ENCODE measurements at regions not wholly inside any gene's neighbourhood (a gene's known extent, or its start where the extent isn't known, plus 50 kb on each side); places are given as distances from the start of the nearest gene placed in this dataset.

GRCh38 chr1:60388092-60388987, 314.8 kb upstream of the C1orf87 start:
- CTCF ChIA-PET, result no interaction called here
- Histone ChIP-seq H3K9me3 (ENCODE audit: low read depth, low read length, poor library complexity, severe bottlenecking) (no peaks in the 10 kb centered on the region), H3K4me3 (ENCODE audit: low read depth, low read length, poor library complexity, severe bottlenecking) (no peak overlapping the region), H3K36me3 (ENCODE audit: insufficient read depth, low read length, poor library complexity, severe bottlenecking) (no peaks in the 10 kb centered on the region), H3K27ac (ENCODE audit: low read depth, low read length, poor library complexity, severe bottlenecking) (no peak overlapping the region), H3K4me1 (ENCODE audit: insufficient read depth, low read length, poor library complexity, severe bottlenecking) (no peaks in the 10 kb centered on the region), H3K27me3 (replicated peaks; ENCODE audit: insufficient read depth, low read depth, low read length, poor library complexity) (peaks cover 56% of the 10 kb centered on the region)
- no peak for TF ChIP-seq EZH2 (IDR thresholded peaks at IDR 0.05; ENCODE audit: borderline replicate concordance, low read depth, low read length, poor library complexity, severe bottlenecking)
- TF ChIP-seq, protein P1, sequence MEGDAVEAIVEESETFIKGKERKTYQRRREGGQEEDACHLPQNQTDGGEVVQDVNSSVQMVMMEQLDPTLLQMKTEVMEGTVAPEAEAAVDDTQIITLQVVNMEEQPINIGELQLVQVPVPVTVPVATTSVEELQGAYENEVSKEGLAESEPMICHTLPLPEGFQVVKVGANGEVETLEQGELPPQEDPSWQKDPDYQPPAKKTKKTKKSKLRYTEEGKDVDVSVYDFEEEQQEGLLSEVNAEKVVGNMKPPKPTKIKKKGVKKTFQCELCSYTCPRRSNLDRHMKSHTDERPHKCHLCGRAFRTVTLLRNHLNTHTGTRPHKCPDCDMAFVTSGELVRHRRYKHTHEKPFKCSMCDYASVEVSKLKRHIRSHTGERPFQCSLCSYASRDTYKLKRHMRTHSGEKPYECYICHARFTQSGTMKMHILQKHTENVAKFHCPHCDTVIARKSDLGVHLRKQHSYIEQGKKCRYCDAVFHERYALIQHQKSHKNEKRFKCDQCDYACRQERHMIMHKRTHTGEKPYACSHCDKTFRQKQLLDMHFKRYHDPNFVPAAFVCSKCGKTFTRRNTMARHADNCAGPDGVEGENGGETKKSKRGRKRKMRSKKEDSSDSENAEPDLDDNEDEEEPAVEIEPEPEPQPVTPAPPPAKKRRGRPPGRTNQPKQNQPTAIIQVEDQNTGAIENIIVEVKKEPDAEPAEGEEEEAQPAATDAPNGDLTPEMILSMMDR (conservative IDR thresholded peaks at IDR 0.05; ENCODE audit: low read depth, low read length), result no peak
- no TSS peak for BruUV-seq (replicated peaks)
- DNase-seq (ENCODE audit: low spot score), result peak; percentile 41
- intact Hi-C loops (cut with micrococcal nuclease; ENCODE audit: unreplicated experiment), result no loop called here
- POLR2A ChIA-PET (ENCODE audit: low non-redundant PET), result no interaction called here

DNA sequence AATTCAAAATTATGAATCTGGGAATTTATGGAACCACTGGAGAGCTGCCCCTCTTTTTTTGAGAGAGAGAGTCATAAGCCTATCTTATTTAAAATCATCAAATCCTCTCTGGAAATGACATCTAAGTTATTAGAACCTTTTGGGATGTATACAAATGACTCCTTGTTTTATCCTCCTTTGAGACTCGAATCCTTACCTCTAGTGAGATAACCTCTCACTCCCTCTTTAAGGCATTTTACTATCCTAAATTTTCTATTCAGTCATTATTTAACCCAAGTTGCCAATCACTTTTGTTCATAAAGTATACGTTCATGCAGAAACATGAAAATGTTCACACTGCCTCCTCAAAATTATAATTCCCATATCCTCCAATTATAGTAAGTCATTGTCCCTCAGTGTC, 313.6 kb upstream of the C1orf87 start:
- no peak overlapping the region for H3K4me3 ChIP-seq (ENCODE audit: low read depth, low read length, poor library complexity, severe bottlenecking)
- peaks cover 51% of the 10 kb centered on the region for H3K27me3 ChIP-seq (replicated peaks; ENCODE audit: insufficient read depth, low read depth, low read length, poor library complexity)
- TF ChIP-seq, protein P1 (conservative IDR thresholded peaks at IDR 0.05; ENCODE audit: low read depth, low read length), result no peak
- no peak for TF ChIP-seq EZH2 (IDR thresholded peaks at IDR 0.05; ENCODE audit: borderline replicate concordance, low read depth, low read length, poor library complexity, severe bottlenecking)
- no peaks in the 10 kb centered on the region for H3K4me1 ChIP-seq (ENCODE audit: insufficient read depth, low read length, poor library complexity, severe bottlenecking)
- no peak overlapping the region for H3K27ac ChIP-seq (ENCODE audit: low read depth, low read length, poor library complexity, severe bottlenecking)
- H3K36me3 ChIP-seq (ENCODE audit: insufficient read depth, low read length, poor library complexity, severe bottlenecking), result no peaks in the 10 kb centered on the region
- BruUV-seq (replicated peaks), result no TSS peak
- intact Hi-C loops (cut with micrococcal nuclease; ENCODE audit: unreplicated experiment), result no loop called here
- no peaks in the 10 kb centered on the region for H3K9me3 ChIP-seq (ENCODE audit: low read depth, low read length, poor library complexity, severe bottlenecking)
- ChIA-PET POLR2A (ENCODE audit: low non-redundant PET) (no interaction called here), CTCF (no interaction called here)
- DNase-seq (ENCODE audit: low spot score), result no peak

DNA sequence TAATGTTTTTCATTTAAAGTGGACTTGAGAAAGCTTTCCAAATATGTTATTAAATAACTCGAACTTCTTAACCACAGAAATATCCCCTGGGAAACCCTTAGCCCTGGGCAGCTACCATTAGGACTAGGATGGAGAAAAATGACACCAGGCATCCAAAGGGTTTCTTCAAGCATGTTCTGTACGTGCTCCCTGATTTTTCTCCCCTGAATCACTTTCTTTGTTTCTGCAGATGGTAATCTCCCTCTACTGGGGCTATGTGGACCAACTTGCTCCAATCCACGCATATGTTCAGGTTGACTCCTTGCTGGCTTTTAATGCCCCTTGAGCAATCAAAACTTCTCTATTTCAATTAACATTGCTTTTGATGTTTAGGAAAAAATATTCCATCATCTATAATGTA, 312.7 kb upstream of the C1orf87 start:
- H3K27me3 ChIP-seq (replicated peaks; ENCODE audit: insufficient read depth, low read depth, low read length, poor library complexity), result peaks cover 48% of the 10 kb centered on the region
- no peaks in the 10 kb centered on the region for H3K36me3 ChIP-seq (ENCODE audit: insufficient read depth, low read length, poor library complexity, severe bottlenecking)
- no peaks in the 10 kb centered on the region for H3K4me1 ChIP-seq (ENCODE audit: insufficient read depth, low read length, poor library complexity, severe bottlenecking)
- intact Hi-C loops (cut with micrococcal nuclease; ENCODE audit: unreplicated experiment), result no loop called here
- no peak overlapping the region for H3K27ac ChIP-seq (ENCODE audit: low read depth, low read length, poor library complexity, severe bottlenecking)
- BruUV-seq (replicated peaks), result no TSS peak
- H3K9me3 ChIP-seq (ENCODE audit: low read depth, low read length, poor library complexity, severe bottlenecking), result no peaks in the 10 kb centered on the region
- no peak overlapping the region for H3K4me3 ChIP-seq (ENCODE audit: low read depth, low read length, poor library complexity, severe bottlenecking)
- DNase-seq (ENCODE audit: low spot score), result no peak
- ChIA-PET POLR2A (ENCODE audit: low non-redundant PET) (no interaction called here), CTCF (no interaction called here)
- no peak for TF ChIP-seq EZH2 (IDR thresholded peaks at IDR 0.05; ENCODE audit: borderline replicate concordance, low read depth, low read length, poor library complexity, severe bottlenecking)
- TF ChIP-seq, protein P1 (conservative IDR thresholded peaks at IDR 0.05; ENCODE audit: low read depth, low read length), result no peak

All from A673 (cell line).